OCI-LY7 (cell line): ENCODE measurements at regions not wholly inside any gene's neighbourhood (a gene's known extent, or its start where the extent isn't known, plus 50 kb on each side); places are given as distances from the start of the nearest gene placed in this dataset.

Source experiments
- BruUV-seq: library from RNA; stranded (reverse); fragments of 400-500 nt; replicated peaks from 2 replicates; lab custom pipeline; 2021; lab: Mats Ljungman, UMichigan
- CTCF ChIA-PET: fragments of 300-600 bp; sonication (Branson Sonifier 250); formaldehyde crosslinking; loops from one replicate; lab custom pipeline; 2022; ENCODE audit warnings: antibody characterized with exemption; ENCODE audit not compliant: unreplicated experiment; lab: Charles Lee
- POLR2A ChIA-PET: fragments of 300-600 bp; sonication (Branson Sonifier 250); formaldehyde crosslinking; loops from one replicate; lab custom pipeline; 2022; ENCODE audit warnings: antibody characterized with exemption; lab: Charles Lee
- DNase-seq: peaks from one replicate; pipeline ENCODE4 v3.0.0-alpha.2; 2015; ENCODE audit warnings: low spot score
- H2AFZ ChIP-seq: fragments of 200-600 bp; sonication (generic), shearing (Covaris generic); 2 replicates; pipeline ENCODE4 v1.6.1; 2014; ENCODE audit warnings: mild to moderate bottlenecking, antibody characterized with exemption, low read length, moderate library complexity
- H3K27ac ChIP-seq: fragments of 200-600 bp; sonication (generic); 2 replicates; pipeline ENCODE4 v1.5.1; 2014; ENCODE audit warnings: mixed run types, low read depth, mild to moderate bottlenecking, moderate library complexity, low read length, inconsistent platforms; ENCODE audit not compliant: poor library complexity, severe bottlenecking
- H3K36me3 ChIP-seq: fragments of 200-600 bp; sonication (generic); 2 replicates; pipeline ENCODE4 v1.6.1; 2014; ENCODE audit warnings: mild to moderate bottlenecking, antibody characterized with exemption, low read length, moderate library complexity, mixed read lengths; ENCODE audit not compliant: insufficient read depth
- H3K4me1 ChIP-seq: fragments of 200-600 bp; sonication (generic); 2 replicates; pipeline ENCODE4 v1.5.1; 2014; ENCODE audit warnings: mild to moderate bottlenecking, low read length; ENCODE audit not compliant: insufficient read depth, poor library complexity, severe bottlenecking
- H3K4me2 ChIP-seq: fragments of 200-600 bp; sonication (generic); 2 replicates; pipeline ENCODE4 v1.6.1; 2014; ENCODE audit warnings: mild to moderate bottlenecking, low read length
- H3K4me3 ChIP-seq: fragments of 200-600 bp; sonication (generic); 2 replicates; pipeline ENCODE4 v1.5.1; 2014; ENCODE audit warnings: mild to moderate bottlenecking, low read depth, low read length; ENCODE audit not compliant: poor library complexity, severe bottlenecking
- H3K79me2 ChIP-seq: fragments of 200-600 bp; sonication (generic); 2 replicates; pipeline ENCODE4 v1.6.1; 2016; ENCODE audit warnings: low read depth, mild to moderate bottlenecking, low read length, moderate library complexity, mixed read lengths; ENCODE audit not compliant: insufficient read depth
- H3K9me2 ChIP-seq: fragments of 200-600 bp; sonication (generic); 2 replicates; pipeline ENCODE4 v1.6.1; 2016; ENCODE audit warnings: mild to moderate bottlenecking, low read length, mixed read lengths; ENCODE audit not compliant: insufficient read depth
- H3K9me3 ChIP-seq: fragments of 200-600 bp; sonication (generic); 2 replicates; pipeline ENCODE4 v1.6.1; 2014; ENCODE audit warnings: mild to moderate bottlenecking, mixed run types, low read length, mixed read lengths
- H4K20me1 ChIP-seq: fragments of 200-600 bp; sonication (generic); 2 replicates; pipeline ENCODE4 v1.6.1; 2014; ENCODE audit warnings: mild to moderate bottlenecking, antibody characterized with exemption, low read length, moderate library complexity, mixed read lengths; ENCODE audit not compliant: insufficient read depth
- CTCF ChIP-seq: fragments of 200-600 bp; sonication (generic); conservative IDR thresholded peaks from 2 replicates; pipeline ENCODE4 v1.5.1; 2014; ENCODE audit warnings: mild to moderate bottlenecking, antibody characterized with exemption, low read length, moderate library complexity, mixed read lengths
- EZH2phosphoT487 ChIP-seq: fragments of 200-600 bp; sonication (generic); IDR thresholded peaks from 2 replicates; pipeline ENCODE4 v1.6.1; 2018; ENCODE audit warnings: low read depth, borderline replicate concordance, mild to moderate bottlenecking, mixed run types, antibody characterized with exemption, low read length, moderate library complexity, mixed read lengths
- intact Hi-C: fragments of 100-400 bp; cut with micrococcal nuclease; formaldehyde crosslinking; loops from one replicate; pipeline ENCODE4 v1.10.0; 2022; ENCODE audit not compliant: unreplicated experiment

- Histone ChIP-seq H3K4me1 (no peaks in the 10 kb centered on the region), H3K36me3 (no peaks in the 10 kb centered on the region), H3K27ac (no peak overlapping the region), H4K20me1 (no peaks in the 10 kb centered on the region), H2AFZ (no peak overlapping the region), H3K4me3 (no peak overlapping the region), H3K4me2 (no peak overlapping the region), H3K79me2 (no peaks in the 10 kb centered on the region), H3K9me2 (no peaks in the 10 kb centered on the region), H3K9me3 (no peaks in the 10 kb centered on the region)
- DNase-seq = peak; percentile 40
- ChIA-PET POLR2A (no interaction called here), CTCF (interaction anchor here (1.5 kb wide), 1 partner anchor 530 kb away, joined by 4 read pairs; no protein-coding TSS in a partner anchor)
- intact Hi-C loops = no loop called here
- BruUV-seq = no TSS peak
- TF ChIP-seq EZH2phosphoT487 (no peak), CTCF (peak; percentile 81)
Observed at GRCh38 chr10:123573236-123574108, 92.7 kb upstream of the GPR26 start.

- H2AFZ ChIP-seq = no peak overlapping the region
- no peak overlapping the region for H3K4me3 ChIP-seq
- H3K27ac ChIP-seq = no peak overlapping the region
- no peak for TF ChIP-seq CTCF
- no peak for TF ChIP-seq EZH2phosphoT487
- no peaks in the 10 kb centered on the region for H3K4me1 ChIP-seq
- no peaks in the 10 kb centered on the region for H3K9me2 ChIP-seq
- intact Hi-C loops = no loop called here
- H4K20me1 ChIP-seq = no peaks in the 10 kb centered on the region
- no peaks in the 10 kb centered on the region for H3K36me3 ChIP-seq
- ChIA-PET CTCF (interaction anchor here (1.5 kb wide), 1 partner anchor 531 kb away, joined by 4 read pairs; no protein-coding TSS in a partner anchor), POLR2A (no interaction called here)
- no peak overlapping the region for H3K4me2 ChIP-seq
- H3K9me3 ChIP-seq = no peaks in the 10 kb centered on the region
- DNase-seq = no peak
- no TSS peak for BruUV-seq
- no peaks in the 10 kb centered on the region for H3K79me2 ChIP-seq
Observed at GRCh38 chr10:123574109-123574698, 92.0 kb upstream of the GPR26 start.

- no peak for DNase-seq
- Histone ChIP-seq H3K27ac (no peak overlapping the region), H3K4me2 (no peak overlapping the region), H3K4me1 (no peaks in the 10 kb centered on the region), H4K20me1 (no peaks in the 10 kb centered on the region), H3K4me3 (no peak overlapping the region), H2AFZ (no peak overlapping the region), H3K79me2 (no peaks in the 10 kb centered on the region), H3K9me3 (no peaks in the 10 kb centered on the region), H3K36me3 (no peaks in the 10 kb centered on the region), H3K9me2 (no peaks in the 10 kb centered on the region)
- intact Hi-C loops = no loop called here
- no TSS peak for BruUV-seq
- POLR2A ChIA-PET = no interaction called here
- TF ChIP-seq EZH2phosphoT487 = no peak
- TF ChIP-seq CTCF = no peak
- CTCF ChIA-PET = no interaction called here
Observed at GRCh38 chr10:123575105-123575504, 91.0 kb upstream of the GPR26 start.
